GM18909 (cell line): ENCODE measurements at regions not wholly inside any gene's neighbourhood (a gene's known extent, or its start where the extent isn't known, plus 50 kb on each side); places are given as distances from the start of the nearest gene placed in this dataset.

ENCODE experiments used
- ATAC-seq: cut with Tn5 transposase; IDR thresholded peaks from one replicate; pipeline ENCODE4 v1.9.1; 2021; ENCODE audit warnings: mild to moderate bottlenecking; ENCODE audit not compliant: unreplicated experiment, poor library complexity

- ATAC-seq: no peak
Measured at GRCh38 chr4:44872246-44872645, 145.9 kb upstream of the GNPDA2 start.

GRCh38 chr4:44871133-44871532 is 144.8 kb upstream of the GNPDA2 start:
- no peak for ATAC-seq

- no peak for ATAC-seq
Measured at GRCh38 chr4:44869985-44870384, 143.6 kb upstream of the GNPDA2 start.

GRCh38 chr4:44869222-44869882 is 143.0 kb upstream of the GNPDA2 start:
- no peak for ATAC-seq

- no peak for ATAC-seq
Measured at GRCh38 chr4:44861756-44862155, 135.4 kb upstream of the GNPDA2 start.

GRCh38 chr4:44859477-44859876 is 133.1 kb upstream of the GNPDA2 start:
- no peak for ATAC-seq

GRCh38 chr4:44848466-44848865 is 122.1 kb upstream of the GNPDA2 start:
- ATAC-seq: no peak

- no peak for ATAC-seq
Measured at GRCh38 chr4:44845993-44846392, 119.6 kb upstream of the GNPDA2 start.

- ATAC-seq: no peak
Measured at GRCh38 chr4:44845309-44845708, 119.0 kb upstream of the GNPDA2 start.

- no peak for ATAC-seq
Measured at GRCh38 chr4:44842531-44842930, 116.2 kb upstream of the GNPDA2 start.

- no peak for ATAC-seq
Measured at GRCh38 chr4:44817930-44818329, 91.6 kb upstream of the GNPDA2 start.

GRCh38 chr4:44806071-44806470 is 79.7 kb upstream of the GNPDA2 start:
- ATAC-seq: no peak

GRCh38 chr4:44804301-44804700 is 77.9 kb upstream of the GNPDA2 start:
- ATAC-seq: no peak

- no peak for ATAC-seq
Measured at GRCh38 chr4:44801384-44801783, 75.0 kb upstream of the GNPDA2 start.

GRCh38 chr4:44791831-44792230 is 65.5 kb upstream of the GNPDA2 start:
- ATAC-seq: no peak

- no peak for ATAC-seq
Measured at GRCh38 chr4:44777115-44777514, 50.8 kb upstream of the GNPDA2 start.
